Astrocyte (in vitro differentiated cells and primary cell): ENCODE measurements at regions not wholly inside any gene's neighbourhood (a gene's known extent, or its start where the extent isn't known, plus 50 kb on each side); places are given as distances from the start of the nearest gene placed in this dataset.

Experiments used
- EZH2 ChIP-seq: IDR thresholded peaks from 2 replicates; pipeline ENCODE4 v1.6.1; 2012; ENCODE audit warnings: mild to moderate bottlenecking, low read length, inconsistent platforms; ENCODE audit not compliant: insufficient read depth
- TF ChIP-seq, protein P1 (sequence below): IDR thresholded peaks from 2 replicates; pipeline ENCODE4 v1.5.1; 2011; ENCODE audit warnings: low read depth, mild to moderate bottlenecking, inconsistent platforms, low read length, moderate library complexity; ENCODE audit not compliant: insufficient read depth

DNA sequence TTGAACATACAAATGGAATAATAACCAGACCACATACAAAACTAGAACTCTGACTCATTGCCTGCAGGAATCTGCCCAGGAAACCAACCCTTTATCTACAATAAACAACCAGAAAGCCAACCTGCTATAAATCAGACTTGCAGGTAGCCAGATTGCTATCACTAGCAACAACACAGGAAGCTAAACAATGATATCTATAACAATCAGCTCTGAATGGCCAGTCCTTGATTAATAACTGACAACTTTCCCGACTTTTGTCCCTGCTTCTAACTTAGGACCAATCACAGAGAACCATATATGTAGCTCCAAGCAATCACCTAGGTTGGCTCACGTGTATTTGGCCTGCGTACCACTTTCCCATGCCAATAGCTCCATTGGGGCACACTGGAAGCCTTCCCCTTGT is 470.8 kb downstream of the RIT2 start:
- TF ChIP-seq, protein P1, sequence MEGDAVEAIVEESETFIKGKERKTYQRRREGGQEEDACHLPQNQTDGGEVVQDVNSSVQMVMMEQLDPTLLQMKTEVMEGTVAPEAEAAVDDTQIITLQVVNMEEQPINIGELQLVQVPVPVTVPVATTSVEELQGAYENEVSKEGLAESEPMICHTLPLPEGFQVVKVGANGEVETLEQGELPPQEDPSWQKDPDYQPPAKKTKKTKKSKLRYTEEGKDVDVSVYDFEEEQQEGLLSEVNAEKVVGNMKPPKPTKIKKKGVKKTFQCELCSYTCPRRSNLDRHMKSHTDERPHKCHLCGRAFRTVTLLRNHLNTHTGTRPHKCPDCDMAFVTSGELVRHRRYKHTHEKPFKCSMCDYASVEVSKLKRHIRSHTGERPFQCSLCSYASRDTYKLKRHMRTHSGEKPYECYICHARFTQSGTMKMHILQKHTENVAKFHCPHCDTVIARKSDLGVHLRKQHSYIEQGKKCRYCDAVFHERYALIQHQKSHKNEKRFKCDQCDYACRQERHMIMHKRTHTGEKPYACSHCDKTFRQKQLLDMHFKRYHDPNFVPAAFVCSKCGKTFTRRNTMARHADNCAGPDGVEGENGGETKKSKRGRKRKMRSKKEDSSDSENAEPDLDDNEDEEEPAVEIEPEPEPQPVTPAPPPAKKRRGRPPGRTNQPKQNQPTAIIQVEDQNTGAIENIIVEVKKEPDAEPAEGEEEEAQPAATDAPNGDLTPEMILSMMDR = no peak
- no peak for TF ChIP-seq EZH2
